Rectal smooth muscle tissue (tissue), 1 donor: ENCODE measurements at regions not wholly inside any gene's neighbourhood (a gene's known extent, or its start where the extent isn't known, plus 50 kb on each side); places are given as distances from the start of the nearest gene placed in this dataset.

Source experiments
- H3K27ac ChIP-seq: one replicate; pipeline ENCODE4 v1.7.0; 2013; ENCODE audit warnings: low read depth, low read length, inconsistent platforms
- H3K27me3 ChIP-seq: one replicate; pipeline ENCODE4 v1.7.0; 2013; ENCODE audit warnings: low read length; ENCODE audit not compliant: control insufficient read depth, insufficient read depth
- H3K36me3 ChIP-seq: one replicate; pipeline ENCODE4 v1.7.0; 2013; ENCODE audit warnings: low read length; ENCODE audit not compliant: control insufficient read depth, insufficient read depth
- H3K4me1 ChIP-seq: one replicate; pipeline ENCODE4 v1.7.0; 2013; ENCODE audit warnings: low read length; ENCODE audit not compliant: control insufficient read depth, insufficient read depth
- H3K4me3 ChIP-seq: one replicate; pipeline ENCODE4 v1.7.0; 2013; ENCODE audit warnings: low read length
- H3K9ac ChIP-seq: one replicate; pipeline ENCODE4 v1.7.0; 2013; ENCODE audit warnings: low read length

DNA sequence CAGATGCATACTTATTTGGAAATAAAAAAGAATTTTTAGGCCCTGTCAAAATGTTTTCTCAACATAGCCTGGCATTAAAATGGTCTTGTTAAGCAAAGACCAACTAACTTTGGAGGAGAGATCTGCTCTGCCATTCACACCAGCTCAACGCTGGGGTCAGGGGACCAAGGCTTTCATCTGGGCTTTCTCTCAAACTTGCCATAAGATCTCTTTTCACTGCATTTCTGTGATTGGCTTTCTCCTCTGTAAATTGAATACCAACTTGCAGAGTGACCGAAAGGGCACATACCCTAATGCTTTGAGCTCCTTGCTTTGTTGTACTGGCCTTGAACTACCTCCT is 71.2 kb downstream of the MYCN start:
- H3K27me3 ChIP-seq: peaks cover 5% of the 10 kb centered on the region
- H3K4me1 ChIP-seq: no peaks in the 10 kb centered on the region
- H3K9ac ChIP-seq: no peak overlapping the region
- H3K36me3 ChIP-seq: no peaks in the 10 kb centered on the region
- H3K27ac ChIP-seq: no peak overlapping the region
- H3K4me3 ChIP-seq: no peak overlapping the region

- H3K36me3 ChIP-seq: no peaks in the 10 kb centered on the region
- no peak overlapping the region for H3K27ac ChIP-seq
- H3K4me1 ChIP-seq: no peaks in the 10 kb centered on the region
- no peak overlapping the region for H3K9ac ChIP-seq
- peaks cover 5% of the 10 kb centered on the region for H3K27me3 ChIP-seq
- no peak overlapping the region for H3K4me3 ChIP-seq
Observed at GRCh38 chr2:16010951-16011620, 70.7 kb downstream of the MYCN start.

GRCh38 chr2:16010011-16010410 is 69.7 kb downstream of the MYCN start:
- peaks cover 5% of the 10 kb centered on the region for H3K27me3 ChIP-seq
- H3K36me3 ChIP-seq: no peaks in the 10 kb centered on the region
- H3K4me1 ChIP-seq: no peaks in the 10 kb centered on the region
- H3K27ac ChIP-seq: no peak overlapping the region
- H3K9ac ChIP-seq: no peak overlapping the region
- H3K4me3 ChIP-seq: no peak overlapping the region

DNA sequence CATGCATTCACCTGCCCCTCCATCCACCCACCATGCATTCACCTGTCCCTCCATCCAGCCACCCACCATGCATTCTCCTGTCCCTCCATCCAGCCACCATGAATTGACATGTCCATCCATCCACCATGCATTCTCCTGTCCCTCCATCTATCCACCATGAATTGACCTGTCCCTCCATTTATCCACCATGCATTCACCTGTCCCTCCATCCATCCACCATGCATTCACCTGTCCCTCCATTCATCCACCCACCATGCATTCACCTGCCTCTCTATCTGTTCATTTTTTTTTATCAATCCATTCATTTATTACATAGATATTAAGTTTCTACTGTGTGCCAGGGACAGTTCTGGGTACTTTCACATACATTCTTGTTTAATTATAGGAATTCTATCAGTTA is 69.2 kb downstream of the MYCN start:
- H3K27ac ChIP-seq: no peak overlapping the region
- H3K36me3 ChIP-seq: no peaks in the 10 kb centered on the region
- H3K4me3 ChIP-seq: no peak overlapping the region
- H3K4me1 ChIP-seq: no peaks in the 10 kb centered on the region
- H3K27me3 ChIP-seq: peaks cover 5% of the 10 kb centered on the region
- no peak overlapping the region for H3K9ac ChIP-seq

- Histone ChIP-seq H3K4me3 (no peak overlapping the region), H3K4me1 (no peaks in the 10 kb centered on the region), H3K27me3 (peaks cover 5% of the 10 kb centered on the region), H3K9ac (no peak overlapping the region), H3K36me3 (no peaks in the 10 kb centered on the region), H3K27ac (no peak overlapping the region)
Observed at GRCh38 chr2:16008856-16009255, 68.5 kb downstream of the MYCN start.

GRCh38 chr2:16008331-16008850 is 68.0 kb downstream of the MYCN start:
- Histone ChIP-seq H3K27me3 (peaks cover under 1% of the 10 kb centered on the region), H3K4me1 (no peaks in the 10 kb centered on the region), H3K27ac (no peak overlapping the region), H3K36me3 (no peaks in the 10 kb centered on the region), H3K9ac (no peak overlapping the region), H3K4me3 (no peak overlapping the region)

DNA sequence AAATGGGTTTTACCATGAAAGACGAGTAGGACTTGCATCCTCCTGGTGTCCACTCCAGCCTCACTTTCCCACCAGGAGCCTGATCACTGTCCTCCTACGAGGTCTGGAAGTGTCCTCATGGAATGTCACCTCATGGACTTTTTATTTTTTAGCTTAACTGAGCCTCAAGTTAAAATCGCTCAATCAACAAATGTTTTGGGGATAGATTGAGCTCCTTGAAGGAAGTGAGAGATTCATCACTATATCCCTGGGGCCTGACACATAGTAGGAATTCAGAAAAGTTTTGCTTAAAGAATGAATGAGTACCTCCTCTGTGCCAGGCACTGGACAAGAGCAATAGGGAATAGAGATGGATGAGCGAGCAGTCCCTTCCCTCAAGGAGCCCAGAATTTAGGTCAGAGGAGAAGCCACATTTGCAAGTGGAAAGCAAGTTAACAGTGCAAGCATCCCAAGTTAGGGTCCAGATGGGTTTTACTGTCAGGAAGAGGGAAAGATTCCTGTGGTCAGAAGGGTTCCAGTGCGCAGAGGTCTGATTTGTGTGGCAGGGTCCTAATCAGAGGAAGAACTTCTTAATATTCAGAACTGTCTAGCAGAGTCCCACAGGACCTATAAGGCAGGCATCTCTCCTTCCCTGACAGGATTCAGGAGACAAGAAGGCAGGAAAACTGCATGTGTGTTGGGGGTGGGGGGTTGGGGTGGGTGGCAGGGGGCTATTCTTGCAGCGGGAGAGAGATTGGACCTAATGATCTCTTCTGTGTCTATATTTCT is 67.0 kb downstream of the MYCN start:
- Histone ChIP-seq H3K27ac (no peak overlapping the region), H3K27me3 (no peaks in the 10 kb centered on the region), H3K4me3 (no peak overlapping the region), H3K36me3 (no peaks in the 10 kb centered on the region), H3K9ac (no peak overlapping the region), H3K4me1 (no peaks in the 10 kb centered on the region)

GRCh38 chr2:16006537-16007166 is 66.3 kb downstream of the MYCN start:
- no peak overlapping the region for H3K27ac ChIP-seq
- H3K27me3 ChIP-seq: no peaks in the 10 kb centered on the region
- H3K4me3 ChIP-seq: no peak overlapping the region
- no peaks in the 10 kb centered on the region for H3K4me1 ChIP-seq
- no peak overlapping the region for H3K9ac ChIP-seq
- H3K36me3 ChIP-seq: no peaks in the 10 kb centered on the region

- H3K9ac ChIP-seq: no peak overlapping the region
- H3K4me3 ChIP-seq: no peak overlapping the region
- H3K4me1 ChIP-seq: no peaks in the 10 kb centered on the region
- no peak overlapping the region for H3K27ac ChIP-seq
- H3K36me3 ChIP-seq: no peaks in the 10 kb centered on the region
- no peaks in the 10 kb centered on the region for H3K27me3 ChIP-seq
Observed at GRCh38 chr2:16005816-16006536, 65.6 kb downstream of the MYCN start.

GRCh38 chr2:16005389-16005788 is 65.0 kb downstream of the MYCN start:
- Histone ChIP-seq H3K27ac (no peak overlapping the region), H3K27me3 (no peaks in the 10 kb centered on the region), H3K4me1 (no peaks in the 10 kb centered on the region), H3K9ac (no peak overlapping the region), H3K4me3 (no peak overlapping the region), H3K36me3 (no peaks in the 10 kb centered on the region)

GRCh38 chr2:16003809-16004208 is 63.5 kb downstream of the MYCN start:
- Histone ChIP-seq H3K27ac (no peak overlapping the region), H3K36me3 (no peaks in the 10 kb centered on the region), H3K27me3 (no peaks in the 10 kb centered on the region), H3K4me3 (no peak overlapping the region), H3K4me1 (no peaks in the 10 kb centered on the region), H3K9ac (no peak overlapping the region)

GRCh38 chr2:16003152-16003551 is 62.8 kb downstream of the MYCN start:
- no peaks in the 10 kb centered on the region for H3K27me3 ChIP-seq
- no peak overlapping the region for H3K27ac ChIP-seq
- no peaks in the 10 kb centered on the region for H3K4me1 ChIP-seq
- no peak overlapping the region for H3K4me3 ChIP-seq
- no peak overlapping the region for H3K9ac ChIP-seq
- H3K36me3 ChIP-seq: no peaks in the 10 kb centered on the region
